GM21737 (cell line): ENCODE measurements at regions not wholly inside any gene's neighbourhood (a gene's known extent, or its start where the extent isn't known, plus 50 kb on each side); places are given as distances from the start of the nearest gene placed in this dataset.
"Not testable (repeated sequence)": the region's sequence is repeated elsewhere in the genome, so short reads cannot be mapped to it uniquely, and the experiment has no call there.

ENCODE experiments used
- ATAC-seq: cut with Tn5 transposase; IDR thresholded peaks from one replicate; pipeline ENCODE4 v1.9.1; 2021; ENCODE audit warnings: mild to moderate bottlenecking, moderate library complexity; ENCODE audit not compliant: unreplicated experiment

GRCh38 chr1:54475357-54475881 lies 69.2 kb upstream of the SSBP3 start:
- no peak for ATAC-seq

- no peak for ATAC-seq
Observed at GRCh38 chr1:54474310-54475251, 68.4 kb upstream of the SSBP3 start.

GRCh38 chr1:54471588-54471987 lies 65.4 kb upstream of the SSBP3 start:
- ATAC-seq: no peak

- ATAC-seq: not testable (repeated sequence)
Observed at GRCh38 chr1:54469444-54469843, 63.2 kb upstream of the SSBP3 start.

- not testable (repeated sequence) for ATAC-seq
Observed at GRCh38 chr1:54468288-54469084, 62.3 kb upstream of the SSBP3 start.

- ATAC-seq: no peak
Observed at GRCh38 chr1:54465351-54465811, 59.2 kb upstream of the SSBP3 start.

- ATAC-seq: no peak
Observed at GRCh38 chr1:54464477-54465146, 58.4 kb upstream of the SSBP3 start.

GRCh38 chr1:54464031-54464476 lies 57.9 kb upstream of the SSBP3 start:
- no peak for ATAC-seq

- ATAC-seq: no peak
Observed at GRCh38 chr1:54463259-54464030, 57.3 kb upstream of the SSBP3 start.

GRCh38 chr1:54462597-54463258 lies 56.5 kb upstream of the SSBP3 start:
- ATAC-seq: no peak

- no peak for ATAC-seq
Observed at GRCh38 chr1:54461731-54462596, 55.8 kb upstream of the SSBP3 start.

GRCh38 chr1:54460861-54461387 lies 54.7 kb upstream of the SSBP3 start:
- no peak for ATAC-seq

- no peak for ATAC-seq
Observed at GRCh38 chr1:54460351-54460750, 54.2 kb upstream of the SSBP3 start.

GRCh38 chr1:54459726-54460191 lies 53.6 kb upstream of the SSBP3 start:
- no peak for ATAC-seq

- ATAC-seq: no peak
Observed at GRCh38 chr1:54459140-54459539, 52.9 kb upstream of the SSBP3 start.

GRCh38 chr1:54456921-54457529 lies 50.8 kb upstream of the SSBP3 start:
- no peak for ATAC-seq

GRCh38 chr1:54456361-54456760 lies 50.2 kb upstream of the SSBP3 start:
- ATAC-seq: no peak
